HG02870 (cell line): ENCODE measurements at regions not wholly inside any gene's neighbourhood (a gene's known extent, or its start where the extent isn't known, plus 50 kb on each side); places are given as distances from the start of the nearest gene placed in this dataset.
"Not testable (repeated sequence)": the region's sequence is repeated elsewhere in the genome, so short reads cannot be mapped to it uniquely, and the experiment has no call there.

Experiments
- ATAC-seq: cut with Tn5 transposase; IDR thresholded peaks from one replicate; pipeline ENCODE4 v1.9.1; 2021; ENCODE audit warnings: mild to moderate bottlenecking, moderate library complexity; ENCODE audit not compliant: unreplicated experiment

- no peak for ATAC-seq
Measured at GRCh38 chr6:100322886-100323285, 141.8 kb downstream of the SIM1 start.

- ATAC-seq = no peak
Measured at GRCh38 chr6:100320686-100321085, 144.0 kb downstream of the SIM1 start.

DNA sequence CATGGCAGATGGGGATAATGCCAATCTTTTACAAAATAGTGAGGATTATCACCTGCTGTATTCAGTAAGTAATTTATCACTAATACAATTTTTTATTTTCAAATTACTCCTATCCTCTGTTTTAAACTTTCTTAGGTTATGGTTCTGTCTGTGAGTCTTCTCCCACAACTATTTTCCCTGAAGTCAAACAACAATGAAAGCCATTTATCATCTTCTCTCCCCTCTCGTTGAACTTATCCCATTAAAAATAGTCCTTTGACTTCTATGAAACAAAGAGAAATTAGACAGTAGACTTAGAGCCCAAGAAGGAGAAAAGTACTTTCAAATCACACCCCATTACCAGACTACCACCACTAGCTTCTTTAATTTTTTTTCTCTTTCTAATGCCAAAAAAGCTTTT, 147.7 kb downstream of the SIM1 start:
- no peak for ATAC-seq

- ATAC-seq = no peak
Measured at GRCh38 chr6:100314186-100314585, 150.5 kb downstream of the SIM1 start.

DNA sequence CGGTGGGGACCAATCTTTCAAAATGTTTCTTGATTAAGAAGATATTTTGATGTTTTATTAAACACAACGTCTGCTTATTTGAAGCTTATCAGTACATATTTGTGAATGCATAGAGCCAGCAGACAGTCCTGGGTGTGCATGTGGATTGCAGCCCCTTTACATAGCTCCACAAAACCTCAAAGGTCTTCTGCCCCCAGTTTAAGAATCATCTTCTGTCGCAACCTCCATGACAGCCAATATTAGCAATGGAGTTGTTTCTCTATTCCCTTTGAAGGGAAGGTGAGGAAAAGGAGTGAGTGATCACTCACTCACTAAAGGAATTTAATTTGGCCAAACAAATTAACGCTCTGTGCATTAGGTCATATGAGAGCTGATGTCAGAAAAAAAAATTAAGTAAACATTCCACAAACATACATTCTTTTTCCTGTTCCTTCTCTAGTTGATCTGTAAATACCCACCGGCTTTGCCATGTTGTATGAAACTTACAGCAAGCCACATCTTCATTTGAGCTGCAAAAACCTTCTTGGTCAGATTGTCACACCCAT, 152.9 kb downstream of the SIM1 start:
- no peak for ATAC-seq

DNA sequence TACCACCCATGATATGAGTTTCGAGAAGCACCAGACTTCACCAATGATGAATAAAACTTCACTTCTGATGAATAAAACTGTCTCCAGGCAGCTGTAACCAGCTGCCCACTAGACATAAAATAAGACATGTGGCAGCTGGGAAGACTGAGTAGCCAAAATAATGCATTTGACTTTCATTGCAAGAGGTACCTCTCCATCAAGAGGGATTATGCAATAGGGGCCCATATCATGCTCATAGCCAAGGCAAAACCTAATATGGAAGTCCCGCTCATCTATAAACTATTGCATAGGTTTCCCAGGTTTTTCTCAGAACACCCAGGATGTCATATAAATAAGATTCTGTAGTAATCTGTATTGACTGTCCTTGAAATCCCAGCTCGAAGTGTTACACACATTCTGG, 155.5 kb downstream of the SIM1 start:
- ATAC-seq = no peak

DNA sequence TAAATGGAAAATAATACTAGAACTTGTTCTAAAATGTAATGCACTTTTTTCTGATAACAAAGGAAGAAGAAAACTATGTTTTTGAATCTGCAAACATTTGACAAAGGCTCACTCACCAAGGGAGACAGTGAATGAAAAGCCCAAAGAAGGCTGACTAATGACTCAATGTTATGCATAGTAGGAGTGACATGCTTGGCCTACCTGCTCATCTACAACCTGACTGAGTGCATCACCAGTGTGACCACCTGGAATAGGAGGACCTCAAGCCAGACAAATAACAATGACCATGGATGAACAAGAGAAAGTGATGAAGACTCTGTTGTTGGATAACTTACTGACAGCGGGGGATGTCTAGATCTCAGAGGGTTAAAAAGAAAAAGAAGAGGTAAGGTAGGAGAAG, 157.2 kb downstream of the SIM1 start:
- no peak for ATAC-seq

DNA sequence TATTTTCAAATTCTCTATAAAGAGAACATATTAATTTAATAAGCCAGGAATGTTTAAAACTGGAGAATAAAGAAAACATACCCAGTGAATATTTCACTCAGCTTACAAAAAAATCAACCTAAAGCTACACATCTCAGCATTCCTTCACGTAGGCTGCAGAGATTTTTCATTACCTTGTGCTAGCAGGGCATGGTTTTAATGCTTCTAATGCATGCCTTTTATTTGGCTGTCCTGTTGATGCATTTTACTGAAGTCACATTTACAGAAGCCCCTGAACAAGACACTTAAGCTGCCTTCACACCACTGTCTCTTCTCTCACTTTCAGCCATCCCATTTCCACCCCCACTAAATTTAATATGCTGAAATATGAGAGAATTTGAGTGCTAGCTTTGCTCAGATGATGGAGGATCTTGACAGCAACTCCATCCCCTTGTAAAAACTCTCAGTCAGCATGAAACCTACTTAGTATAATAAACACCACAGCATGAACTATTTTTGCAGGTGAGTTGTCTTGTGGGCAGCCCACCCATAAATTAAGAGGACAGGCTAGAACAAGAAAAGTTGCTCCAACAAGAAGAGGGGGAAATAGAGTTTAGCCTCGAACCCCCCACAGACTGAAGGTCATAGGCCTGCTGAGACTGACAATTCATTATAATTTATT, 159.4 kb downstream of the SIM1 start:
- ATAC-seq = no peak

DNA sequence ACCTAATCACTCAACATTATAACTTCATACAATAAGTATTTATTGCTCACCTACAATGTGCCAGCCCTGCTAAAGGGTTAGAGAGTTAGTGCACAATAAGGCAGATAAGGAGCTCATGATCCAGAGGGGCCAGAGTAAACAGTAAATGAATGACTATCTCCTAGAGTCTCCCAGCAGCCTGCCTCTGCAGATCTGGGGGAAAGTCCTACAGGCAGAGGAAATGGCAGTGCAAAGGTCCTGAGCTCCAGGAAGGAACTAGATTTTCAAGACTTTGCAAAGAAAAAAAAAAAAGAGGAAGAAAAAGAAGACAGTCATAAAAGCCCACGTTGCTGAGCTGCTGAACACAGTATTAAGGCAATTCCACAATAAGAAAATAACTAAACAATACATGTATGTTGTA, 160.1 kb downstream of the SIM1 start:
- no peak for ATAC-seq

DNA sequence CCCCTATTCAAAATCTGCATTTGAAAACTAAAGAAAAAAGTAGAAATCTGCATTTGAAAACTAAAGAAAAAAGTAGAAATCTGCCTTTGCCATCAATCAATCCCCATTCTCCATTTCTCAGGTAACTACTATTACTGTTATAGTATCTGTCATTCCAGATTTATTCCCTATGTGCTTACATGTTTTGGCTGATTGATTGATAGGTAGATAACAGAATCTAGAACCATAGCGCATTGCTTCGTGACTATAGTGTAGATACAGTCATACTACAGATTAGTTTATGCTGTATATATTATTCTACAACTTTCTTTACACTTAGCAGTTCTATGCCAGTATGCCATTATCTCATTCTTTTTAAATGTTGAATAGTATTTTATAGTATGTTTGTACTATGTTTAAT, 163.0 kb downstream of the SIM1 start:
- ATAC-seq = no peak

DNA sequence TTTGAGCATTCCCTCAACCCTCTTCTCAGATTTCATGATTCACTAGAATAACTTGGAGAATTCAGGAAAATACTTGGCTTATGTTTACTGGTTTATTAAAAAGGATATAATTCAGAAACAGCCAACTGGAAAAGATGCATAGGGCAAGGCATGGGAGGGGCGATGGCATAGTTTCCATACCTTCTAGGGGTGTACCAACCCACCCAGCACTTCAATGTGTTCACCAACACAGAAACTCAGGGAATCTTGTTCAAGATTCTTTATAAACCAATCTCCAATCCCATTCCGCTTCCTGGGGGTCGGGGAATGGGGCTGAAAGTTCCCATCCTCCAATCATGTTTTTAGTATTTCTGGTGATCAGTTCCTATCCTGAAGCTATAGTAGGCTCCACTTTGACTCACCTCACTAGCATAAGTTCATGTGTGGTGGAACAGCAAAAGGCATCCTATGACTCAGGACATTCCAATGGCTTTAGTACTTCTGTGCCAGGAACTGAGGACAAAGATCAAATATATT, 164.4 kb downstream of the SIM1 start:
- ATAC-seq = no peak

DNA sequence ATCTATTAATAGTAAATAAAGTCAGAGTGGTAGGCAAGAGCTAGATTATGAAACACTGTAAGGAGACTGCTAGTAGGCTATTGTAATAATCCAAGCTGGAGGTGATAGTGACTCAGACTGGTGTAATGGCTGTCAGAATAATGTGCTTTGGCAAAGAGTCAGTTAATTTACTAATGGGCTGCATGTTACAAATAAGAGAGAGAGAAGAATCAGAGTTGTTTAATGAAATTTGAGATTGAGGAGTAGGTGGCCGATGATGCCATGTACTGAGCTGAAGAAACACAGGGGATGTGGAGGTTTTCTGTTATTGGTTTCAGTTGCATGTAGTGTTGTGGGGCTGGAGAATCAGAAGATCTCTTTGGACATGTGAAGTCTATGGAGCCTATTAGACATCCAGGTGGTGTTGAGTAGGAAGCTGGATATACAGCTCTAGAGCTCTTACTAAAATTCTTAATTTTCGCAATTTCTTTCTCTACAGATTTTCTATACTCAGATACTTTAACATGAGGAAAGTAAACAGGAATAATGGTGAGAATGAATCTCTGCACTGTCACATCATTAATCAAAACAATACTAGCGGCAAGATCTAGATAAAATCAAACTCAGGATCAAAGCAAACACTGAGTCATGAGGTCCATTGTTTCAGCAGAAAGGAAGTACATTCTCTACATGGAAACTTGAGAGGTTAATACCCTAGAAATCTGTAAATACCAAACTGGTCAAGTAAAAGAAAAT, 167.7 kb downstream of the SIM1 start:
- ATAC-seq = no peak

- ATAC-seq = not testable (repeated sequence)
Measured at GRCh38 chr6:100295172-100295571, 169.5 kb downstream of the SIM1 start.

GRCh38 chr6:100289285-100289684, 175.4 kb downstream of the SIM1 start:
- ATAC-seq = no peak

DNA sequence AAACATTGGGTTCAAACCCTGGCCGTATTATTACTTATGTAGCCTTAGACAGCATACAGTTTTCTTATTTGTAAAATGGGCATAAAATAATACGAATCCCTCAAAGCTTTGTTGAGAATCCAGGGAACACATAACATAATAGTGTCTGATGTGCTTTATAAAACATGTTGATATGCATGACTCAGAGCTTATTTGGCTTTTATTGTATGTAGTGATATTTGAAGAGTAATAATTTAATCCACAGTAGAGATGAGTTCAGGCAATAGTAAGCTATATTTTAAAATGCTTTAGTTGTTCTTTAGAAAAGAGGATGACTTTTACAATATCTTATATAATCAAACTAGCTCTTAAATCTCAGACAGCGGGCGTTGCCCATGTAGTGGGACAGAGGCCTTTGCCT, 176.4 kb downstream of the SIM1 start:
- ATAC-seq = no peak

DNA sequence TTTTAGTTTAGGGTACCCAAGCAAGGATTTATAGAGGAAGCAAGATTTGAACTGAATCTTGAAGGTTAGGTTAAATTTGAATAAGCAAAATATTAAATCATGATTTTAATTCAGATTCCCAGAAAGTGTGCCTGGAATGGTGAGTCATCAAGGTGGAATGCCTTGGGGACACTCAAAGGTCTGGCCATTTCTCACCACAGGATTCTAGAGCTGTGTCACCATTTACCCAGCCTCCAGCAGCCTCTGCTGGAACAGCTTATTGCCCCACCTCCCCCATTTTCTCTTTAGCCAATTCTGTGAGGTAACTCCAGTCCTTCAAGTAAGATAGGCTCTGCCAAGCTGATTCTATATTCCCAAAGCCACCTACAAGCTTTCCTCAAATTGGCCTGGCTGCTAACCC, 181.4 kb downstream of the SIM1 start:
- no peak for ATAC-seq

GRCh38 chr6:100281471-100281901, 183.2 kb downstream of the SIM1 start:
- ATAC-seq = no peak

- ATAC-seq = no peak
Measured at GRCh38 chr6:100276311-100277057, 188.2 kb downstream of the SIM1 start.

DNA sequence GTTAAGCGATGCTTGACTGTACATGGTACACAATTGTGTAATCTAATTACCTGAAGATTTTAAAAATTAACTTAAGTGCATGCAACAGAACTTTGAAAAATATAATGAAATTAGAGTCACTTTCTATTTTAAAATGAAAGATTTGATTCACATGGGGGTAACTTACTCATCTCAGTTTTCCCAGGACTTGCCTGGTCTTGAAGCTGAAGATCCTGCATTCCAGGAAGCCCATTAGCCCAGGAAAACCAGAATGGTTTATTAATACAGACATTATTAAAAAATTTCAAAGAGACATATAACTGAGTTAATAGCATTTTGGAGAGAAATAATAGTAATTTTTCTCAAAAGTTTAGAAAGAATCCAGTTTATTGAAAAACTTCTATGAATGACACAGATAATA, 190.6 kb downstream of the SIM1 start:
- ATAC-seq = no peak

DNA sequence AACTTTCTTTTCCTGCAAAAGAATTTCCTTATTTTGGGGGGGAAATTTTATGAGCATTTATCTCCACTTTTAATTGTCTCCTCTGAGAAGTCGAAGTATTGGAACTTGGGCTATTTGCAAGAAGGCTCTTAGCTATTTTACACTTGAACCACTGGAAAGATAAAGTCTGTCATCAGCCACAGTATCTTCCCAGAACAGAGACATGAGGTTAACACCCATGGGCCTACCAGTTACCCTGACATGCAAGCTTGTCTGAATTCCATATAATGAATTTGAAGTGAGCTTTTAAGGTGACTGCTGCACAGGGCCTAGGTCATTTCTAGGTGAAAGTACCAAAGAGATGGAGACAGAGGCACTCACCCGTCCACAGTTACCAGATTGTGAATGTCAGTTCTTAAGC, 193.1 kb downstream of the SIM1 start:
- no peak for ATAC-seq

DNA sequence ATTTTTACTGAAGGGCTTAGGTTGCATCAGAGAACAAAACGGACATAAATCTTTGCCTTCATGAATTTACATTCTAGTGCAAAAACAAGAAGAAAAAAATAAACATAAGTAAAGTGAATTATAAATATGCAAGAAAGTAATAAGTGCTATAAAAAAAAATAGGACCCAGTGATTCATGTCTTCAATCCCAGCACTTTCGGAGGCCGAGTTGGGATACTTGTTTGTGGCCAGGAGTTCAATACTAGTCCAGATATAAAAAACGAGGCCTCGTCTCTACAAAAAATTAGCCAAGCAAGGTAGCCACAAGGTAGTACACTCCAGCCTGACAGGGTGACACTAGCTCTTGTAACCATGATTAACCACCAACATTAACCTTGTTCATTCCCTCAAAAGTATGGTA, 193.5 kb downstream of the SIM1 start:
- no peak for ATAC-seq

DNA sequence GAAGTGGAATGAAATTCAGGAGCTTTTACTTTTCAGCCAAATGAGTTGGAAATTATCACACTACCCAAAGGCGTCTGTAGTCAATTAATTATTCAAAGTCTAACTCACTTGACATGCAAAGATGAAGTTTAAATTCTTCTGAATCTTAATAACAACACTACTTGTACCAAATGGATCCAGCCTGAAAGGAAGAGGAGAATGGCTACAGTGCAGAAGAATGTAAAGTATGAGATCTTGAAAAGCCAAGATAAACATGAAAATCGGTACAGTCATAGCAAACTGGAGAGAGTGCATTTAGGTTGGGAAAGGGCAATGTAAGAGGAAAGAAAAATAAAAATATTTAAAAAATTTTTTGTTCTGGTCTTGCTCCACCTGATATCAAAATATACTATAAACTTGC, 195.5 kb downstream of the SIM1 start:
- ATAC-seq = no peak
